ENCODE measurements at regions not wholly inside any gene's neighbourhood (a gene's known extent, or its start where the extent isn't known, plus 50 kb on each side); places are given as distances from the start of the nearest gene placed in this dataset.

DNA sequence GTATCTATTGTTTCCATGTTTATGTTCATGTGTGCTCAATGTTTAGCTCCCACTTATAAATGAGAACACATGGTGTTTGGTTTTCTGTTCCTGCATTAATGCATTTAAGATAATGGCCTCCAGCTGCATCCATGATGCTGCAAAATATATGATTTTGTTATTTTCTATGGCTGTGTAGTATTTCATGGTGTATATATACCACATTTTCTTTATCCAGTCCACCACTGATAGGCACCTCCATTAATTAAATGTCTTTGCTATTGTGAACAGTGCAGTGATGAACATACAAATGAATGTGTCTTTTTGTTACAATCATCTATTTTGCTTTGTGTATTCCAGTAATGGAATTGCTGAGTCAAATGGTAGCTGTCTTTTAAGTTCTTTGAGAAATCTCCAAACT is 329.4 kb upstream of the MAGI2 start:
- Histone ChIP-seq H3K4me1 (no peaks in the 10 kb centered on the region), H3K27me3 (ENCODE audit: low read depth) (no peaks in the 10 kb centered on the region), H3K36me3 (no peaks in the 10 kb centered on the region), H3K9me3 (no peaks in the 10 kb centered on the region), H3K27ac (no peak overlapping the region), H3K4me3 (no peak overlapping the region)
- intact Hi-C loops (cut with DNase I), result no loop called here
- TF ChIP-seq, protein P1, sequence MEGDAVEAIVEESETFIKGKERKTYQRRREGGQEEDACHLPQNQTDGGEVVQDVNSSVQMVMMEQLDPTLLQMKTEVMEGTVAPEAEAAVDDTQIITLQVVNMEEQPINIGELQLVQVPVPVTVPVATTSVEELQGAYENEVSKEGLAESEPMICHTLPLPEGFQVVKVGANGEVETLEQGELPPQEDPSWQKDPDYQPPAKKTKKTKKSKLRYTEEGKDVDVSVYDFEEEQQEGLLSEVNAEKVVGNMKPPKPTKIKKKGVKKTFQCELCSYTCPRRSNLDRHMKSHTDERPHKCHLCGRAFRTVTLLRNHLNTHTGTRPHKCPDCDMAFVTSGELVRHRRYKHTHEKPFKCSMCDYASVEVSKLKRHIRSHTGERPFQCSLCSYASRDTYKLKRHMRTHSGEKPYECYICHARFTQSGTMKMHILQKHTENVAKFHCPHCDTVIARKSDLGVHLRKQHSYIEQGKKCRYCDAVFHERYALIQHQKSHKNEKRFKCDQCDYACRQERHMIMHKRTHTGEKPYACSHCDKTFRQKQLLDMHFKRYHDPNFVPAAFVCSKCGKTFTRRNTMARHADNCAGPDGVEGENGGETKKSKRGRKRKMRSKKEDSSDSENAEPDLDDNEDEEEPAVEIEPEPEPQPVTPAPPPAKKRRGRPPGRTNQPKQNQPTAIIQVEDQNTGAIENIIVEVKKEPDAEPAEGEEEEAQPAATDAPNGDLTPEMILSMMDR (IDR thresholded peaks at IDR 0.05), result no peak
- ATAC-seq (no peak), DNase-seq (no peak)

DNA sequence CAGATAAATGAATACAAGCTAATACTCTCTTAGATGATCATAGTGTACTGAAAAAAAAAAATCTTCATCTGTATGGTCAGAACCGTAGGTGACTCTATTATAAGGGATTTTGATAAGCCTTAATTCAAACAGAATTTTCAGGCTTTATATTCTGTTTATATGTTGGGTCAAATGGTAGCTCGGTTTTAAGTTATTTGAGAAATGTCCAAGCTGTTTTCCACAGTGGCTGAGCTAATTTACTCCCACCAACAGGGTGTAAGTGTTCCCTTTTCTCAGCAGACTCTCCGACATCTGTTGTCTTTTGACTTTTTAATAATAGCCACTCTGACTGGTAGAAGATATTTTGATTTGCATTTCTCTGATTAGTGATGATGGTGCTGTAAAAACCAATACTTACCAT is 328.8 kb upstream of the MAGI2 start:
- DNase-seq (no peak), ATAC-seq (no peak)
- intact Hi-C loops (cut with DNase I), result no loop called here
- TF ChIP-seq, protein P1 (IDR thresholded peaks at IDR 0.05), result no peak
- Histone ChIP-seq H3K27ac (no peak overlapping the region), H3K27me3 (ENCODE audit: low read depth) (no peaks in the 10 kb centered on the region), H3K4me1 (no peaks in the 10 kb centered on the region), H3K4me3 (no peak overlapping the region), H3K36me3 (no peaks in the 10 kb centered on the region), H3K9me3 (no peaks in the 10 kb centered on the region)

DNA sequence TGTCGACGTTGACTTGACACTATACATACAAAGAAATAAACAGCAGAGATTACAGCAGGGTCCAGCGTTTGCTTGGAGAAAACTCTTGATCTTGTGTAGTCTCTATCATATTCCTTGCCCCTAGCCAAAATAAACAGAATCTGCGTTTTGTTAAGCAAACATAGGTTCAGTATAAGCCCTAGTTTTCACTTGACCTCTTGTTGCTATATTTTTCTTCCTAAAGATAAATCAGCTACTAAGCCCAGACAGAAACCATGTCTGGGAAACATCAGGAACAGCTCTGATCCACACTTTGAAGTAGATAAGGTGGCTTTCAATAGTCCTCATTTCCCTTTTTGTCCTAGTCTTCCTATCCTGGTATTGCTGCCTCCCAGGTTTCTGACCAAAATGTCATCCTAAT is 328.2 kb upstream of the MAGI2 start:
- TF ChIP-seq, protein P1 (IDR thresholded peaks at IDR 0.05), result no peak
- DNase-seq, result no peak
- no peak for ATAC-seq
- intact Hi-C loops (cut with DNase I), result no loop called here
- Histone ChIP-seq H3K27ac (no peak overlapping the region), H3K9me3 (no peaks in the 10 kb centered on the region), H3K36me3 (no peaks in the 10 kb centered on the region), H3K4me1 (no peaks in the 10 kb centered on the region), H3K4me3 (no peak overlapping the region), H3K27me3 (ENCODE audit: low read depth) (no peaks in the 10 kb centered on the region)

GRCh38 chr7:79778786-79779770 is 325.6 kb upstream of the MAGI2 start:
- Histone ChIP-seq H3K36me3 (no peaks in the 10 kb centered on the region), H3K4me1 (no peaks in the 10 kb centered on the region), H3K27me3 (ENCODE audit: low read depth) (no peaks in the 10 kb centered on the region), H3K27ac (no peak overlapping the region), H3K9me3 (no peaks in the 10 kb centered on the region), H3K4me3 (no peak overlapping the region)
- ATAC-seq (peak in 1 of 2 donors; percentile 43), DNase-seq (no peak)
- TF ChIP-seq, protein P1 (IDR thresholded peaks at IDR 0.05), result no peak
- intact Hi-C loops (cut with DNase I), result no loop called here

GRCh38 chr7:79775911-79776310 is 322.4 kb upstream of the MAGI2 start:
- DNase-seq (no peak), ATAC-seq (no peak)
- H3K27ac ChIP-seq, result no peak overlapping the region
- TF ChIP-seq, protein P1 (IDR thresholded peaks at IDR 0.05), result no peak
- no peaks in the 10 kb centered on the region for H3K4me1 ChIP-seq
- H3K36me3 ChIP-seq, result no peaks in the 10 kb centered on the region
- intact Hi-C loops (cut with DNase I), result no loop called here
- H3K4me3 ChIP-seq, result no peak overlapping the region
- no peaks in the 10 kb centered on the region for H3K9me3 ChIP-seq
- H3K27me3 ChIP-seq (ENCODE audit: low read depth), result no peaks in the 10 kb centered on the region

Measured in lower lobe of right lung (tissue), 2 donors.